Erythroblast (primary cell): ENCODE measurements at regions not wholly inside any gene's neighbourhood (a gene's known extent, or its start where the extent isn't known, plus 50 kb on each side); places are given as distances from the start of the nearest gene placed in this dataset.

Source experiments
- GATA1 ChIP-seq: IDR thresholded peaks from 2 replicates; pipeline ENCODE4 v1.6.1; 2011; ENCODE audit warnings: low read depth, mild to moderate bottlenecking, control low read depth, low read length, moderate library complexity
- POLR2A ChIP-seq: IDR thresholded peaks from 2 replicates; pipeline ENCODE4 v1.6.1; 2011; ENCODE audit warnings: mild to moderate bottlenecking, low read length

GRCh38 chr5:153080940-153081339 lies 409.5 kb upstream of the GRIA1 start:
- TF ChIP-seq POLR2A (no peak), GATA1 (no peak)
